H1 (cell line): ENCODE measurements at regions not wholly inside any gene's neighbourhood (a gene's known extent, or its start where the extent isn't known, plus 50 kb on each side); places are given as distances from the start of the nearest gene placed in this dataset.

Experiments used
- CTCF ChIA-PET: fragments of 300-600 bp; sonication (Branson Sonifier 250); formaldehyde crosslinking; loops from one replicate; lab custom pipeline; 2021; ENCODE audit not compliant: partially characterized antibody; lab: Charles Lee
- POLR2A ChIA-PET: fragments of 300-600 bp; sonication (Branson Sonifier 250); formaldehyde crosslinking; loops from one replicate; lab custom pipeline; 2021; ENCODE audit warnings: inconsistent platforms; ENCODE audit not compliant: partially characterized antibody; lab: Charles Lee
- DNase-seq, 2 experiments: peaks; one replicate each; pipeline versions ENCODE4 v3.0.0 to v3.0.0-alpha.2; 2010 to 2022; ENCODE audit warnings: low spot score in 2 of 2, low read depth in 1 of 2, mixed read lengths in 1 of 2
- FAIRE-seq: peaks from 2 replicates; lab custom pipeline; 2011; peaks lifted over from hg19 to GRCh38; lab: Jason Lieb, UNC
- H2AFZ ChIP-seq: 2 replicates; pipeline ENCODE4 v1.8.1; 2012; ENCODE audit warnings: low read length, inconsistent platforms
- H2AK5ac ChIP-seq: 2 replicates; pipeline ENCODE4 v1.6.1; 2013; ENCODE audit warnings: low read depth, low read length
- H2BK120ac ChIP-seq: replicated peaks from 2 replicates; pipeline ENCODE3; 2013; ENCODE audit warnings: low read depth, low read length, inconsistent platforms
- H2BK12ac ChIP-seq: 2 replicates; pipeline ENCODE4 v1.6.1; 2013; ENCODE audit warnings: low read depth, low read length
- H2BK15ac ChIP-seq: 2 replicates; pipeline ENCODE4 v1.6.1; 2013; ENCODE audit warnings: low read length
- H2BK20ac ChIP-seq: 2 replicates; pipeline ENCODE4 v1.6.1; 2013; ENCODE audit warnings: low read length
- H2BK5ac ChIP-seq: 2 replicates; pipeline ENCODE4 v1.6.1; 2013; ENCODE audit warnings: low read depth, low read length
- H3K14ac ChIP-seq: 2 replicates; pipeline ENCODE4 v1.6.1; 2013; ENCODE audit warnings: inconsistent platforms; ENCODE audit not compliant: insufficient read length
- H3K18ac ChIP-seq: 2 replicates; pipeline ENCODE4 v1.6.1; 2013; ENCODE audit warnings: low read length; ENCODE audit errors: extremely low read depth
- H3K23ac ChIP-seq: 2 replicates; pipeline ENCODE4 v1.6.1; 2013; ENCODE audit warnings: inconsistent platforms; ENCODE audit not compliant: insufficient read length
- H3K23me2 ChIP-seq: 2 replicates; pipeline ENCODE4 v1.6.1; 2013; ENCODE audit warnings: low read depth, low read length
- H3K27ac ChIP-seq: 2 replicates; pipeline ENCODE4 v1.6.1; 2011; ENCODE audit warnings: low read depth, low read length, inconsistent platforms
- H3K27me3 ChIP-seq, 4 experiments: replicated peaks in 1 of 4; 1 replicate in 1 of 4; 2 replicates in 3 of 4; pipeline versions ENCODE4 v1.6.1 to v1.8.1; 2011 to 2013; ENCODE audit warnings: low read length in 3 of 4, mild to moderate bottlenecking in 3 of 4, inconsistent platforms in 2 of 4, mixed read lengths in 2 of 4, moderate library complexity in 1 of 4; ENCODE audit not compliant: control insufficient read depth in 3 of 4, insufficient read depth in 3 of 4; ENCODE audit errors: extremely low read depth in 1 of 4
- H3K36me3 ChIP-seq, 4 experiments: 2 replicates each; pipeline versions ENCODE4 v1.6.1 to v1.8.1; 2011 to 2013; ENCODE audit warnings: mild to moderate bottlenecking in 4 of 4, low read length in 3 of 4, moderate library complexity in 2 of 4, control low read depth in 1 of 4, inconsistent platforms in 1 of 4; ENCODE audit not compliant: insufficient read depth in 4 of 4, control insufficient read depth in 2 of 4
- H3K4ac ChIP-seq: replicated peaks from 2 replicates; pipeline ENCODE3; 2013; ENCODE audit warnings: low read length, low read depth, mixed read lengths, inconsistent platforms; ENCODE audit not compliant: insufficient read length
- H3K4me1 ChIP-seq, 4 experiments: replicated peaks in 1 of 4; 1 replicate in 1 of 4; 2 replicates in 3 of 4; pipeline versions ENCODE4 v1.6.1 to v1.8.1; 2011 to 2013; ENCODE audit warnings: low read length in 3 of 4, inconsistent platforms in 2 of 4, mixed read lengths in 1 of 4; ENCODE audit not compliant: insufficient read depth in 4 of 4, control insufficient read depth in 3 of 4
- H3K4me2 ChIP-seq, 2 experiments: 2 replicates each; pipeline versions ENCODE4 v1.6.1 to v1.8.1; 2011 to 2013; ENCODE audit warnings: low read depth in 2 of 2, low read length in 2 of 2, control low read depth in 1 of 2, inconsistent platforms in 1 of 2, mild to moderate bottlenecking in 1 of 2; ENCODE audit not compliant: insufficient read depth in 1 of 2
- H3K4me3 ChIP-seq, 4 experiments: fragments of 200-600, 300-600 bp in 1 of 4; sonication (generic), shearing (Covaris generic), sonication (Bioruptor Twin) in 1 of 4; 2 replicates each; pipeline versions ENCODE4 v1.5.1 to v1.8.1; 2011 to 2016; ENCODE audit warnings: low read length in 4 of 4, low read depth in 3 of 4, control low read depth in 2 of 4, inconsistent platforms in 2 of 4, mild to moderate bottlenecking in 2 of 4, mixed read lengths in 1 of 4, moderate library complexity in 1 of 4; ENCODE audit not compliant: insufficient read depth in 2 of 4; ENCODE audit errors: extremely low read depth in 1 of 4
- H3K56ac ChIP-seq: replicated peaks from 2 replicates; pipeline ENCODE3; 2013; ENCODE audit warnings: low read depth, mild to moderate bottlenecking, mixed read lengths, low read length, inconsistent platforms; ENCODE audit not compliant: insufficient read length
- H3K79me1 ChIP-seq: 2 replicates; pipeline ENCODE4 v1.6.1; 2013; ENCODE audit warnings: low read depth, low read length, control low read depth
- H3K79me2 ChIP-seq, 2 experiments: 2 replicates each; pipeline versions ENCODE4 v1.6.1 to v1.8.1; 2012 to 2013; ENCODE audit warnings: low read length in 2 of 2, mild to moderate bottlenecking in 2 of 2, inconsistent platforms in 1 of 2; ENCODE audit not compliant: insufficient read depth in 2 of 2, control insufficient read depth in 1 of 2
- H3K9ac ChIP-seq, 4 experiments: replicated peaks in 1 of 4; 1 replicate in 1 of 4; 2 replicates in 3 of 4; pipeline versions ENCODE4 v1.6.1 to v1.8.1; 2011 to 2013; ENCODE audit warnings: low read depth in 3 of 4, low read length in 3 of 4, control low read depth in 2 of 4, mild to moderate bottlenecking in 2 of 4, moderate library complexity in 2 of 4, inconsistent platforms in 1 of 4; ENCODE audit errors: extremely low read depth in 1 of 4
- H3K9me3 ChIP-seq, 2 experiments: 2 replicates each; pipeline versions ENCODE4 v1.6.1 to v1.8.1; 2012 to 2013; ENCODE audit warnings: mild to moderate bottlenecking in 2 of 2, moderate library complexity in 2 of 2, control low read depth in 1 of 2, inconsistent platforms in 1 of 2, low read depth in 1 of 2, low read length in 1 of 2, mixed read lengths in 1 of 2; ENCODE audit not compliant: insufficient read depth in 2 of 2
- H4K20me1 ChIP-seq, 2 experiments: replicated peaks in 1 of 2; 2 replicates each; pipeline versions ENCODE3 to v1.8.1; 2011 to 2013; ENCODE audit warnings: inconsistent platforms in 2 of 2, low read length in 2 of 2, mild to moderate bottlenecking in 1 of 2; ENCODE audit not compliant: insufficient read depth in 2 of 2, control insufficient read depth in 1 of 2
- H4K5ac ChIP-seq: 2 replicates; pipeline ENCODE4 v1.6.1; 2013; ENCODE audit warnings: low read length, low read depth, mixed read lengths, inconsistent platforms; ENCODE audit not compliant: insufficient read length
- H4K8ac ChIP-seq: 2 replicates; pipeline ENCODE4 v1.8.0; 2013; ENCODE audit warnings: mild to moderate bottlenecking, moderate library complexity, low read length, inconsistent platforms; ENCODE audit not compliant: insufficient read depth; ENCODE audit errors: extremely low read depth
- H4K91ac ChIP-seq: replicated peaks from 2 replicates; pipeline ENCODE3; 2013; ENCODE audit warnings: low read length, mixed read lengths, inconsistent platforms; ENCODE audit not compliant: insufficient read length
- CEBPB ChIP-seq: IDR thresholded peaks from 2 replicates; pipeline ENCODE4 v1.6.1; 2012; ENCODE audit warnings: low read depth, low read length
- NANOG ChIP-seq: IDR thresholded peaks from 2 replicates; pipeline ENCODE4 v1.6.1; 2011; ENCODE audit warnings: low read length, low read depth, mild to moderate bottlenecking, inconsistent platforms; ENCODE audit not compliant: insufficient read depth, poor library complexity, severe bottlenecking
- POLR2A ChIP-seq, 2 experiments: IDR thresholded peaks; 1 replicate in 1 of 2; 2 replicates in 1 of 2; pipeline ENCODE4 v1.6.1; 2011; ENCODE audit warnings: low read depth in 2 of 2, low read length in 2 of 2, mild to moderate bottlenecking in 2 of 2; ENCODE audit errors: control extremely low read depth in 1 of 2
- RFX5 ChIP-seq: IDR thresholded peaks from 2 replicates; pipeline ENCODE4 v1.6.1; 2011; ENCODE audit warnings: low read depth, low read length, improper control_type of control experiment, borderline replicate concordance
- RNF2 ChIP-seq: fragments of 200-900, 300-1000 bp; sonication (generic); IDR thresholded peaks from 2 replicates; pipeline ENCODE4 v1.7.1; 2016; ENCODE audit warnings: borderline replicate concordance, low read depth, mild to moderate bottlenecking, antibody characterized with exemption, low read length; ENCODE audit not compliant: poor library complexity, severe bottlenecking; ENCODE audit errors: missing control alignments
- SAP30 ChIP-seq: fragments of 300-600 bp; sonication (generic); IDR thresholded peaks from 2 replicates; pipeline ENCODE4 v1.7.1; 2012; ENCODE audit warnings: low read length, moderate library complexity, mild to moderate bottlenecking, inconsistent platforms; ENCODE audit not compliant: insufficient read depth, insufficient replicate concordance
- SP4 ChIP-seq: IDR thresholded peaks from 2 replicates; pipeline ENCODE4 v1.6.1; 2012; ENCODE audit warnings: low read length, inconsistent platforms
- TF ChIP-seq, protein P1 (sequence below): IDR thresholded peaks from 2 replicates; pipeline ENCODE4 v1.6.1; 2012; ENCODE audit warnings: inconsistent platforms
- TF ChIP-seq, protein P2 (sequence below): IDR thresholded peaks from 2 replicates; pipeline ENCODE4 v1.6.1; 2012; ENCODE audit warnings: low read length, inconsistent platforms
- TF ChIP-seq, protein P3 (sequence below), 3 experiments: IDR thresholded peaks; 1 replicate in 2 of 3; 2 replicates in 1 of 3; pipeline versions ENCODE4 v1.5.1 to v1.6.1; 2011; ENCODE audit warnings: low read length in 3 of 3, mild to moderate bottlenecking in 3 of 3, inconsistent platforms in 2 of 3, low read depth in 1 of 3, moderate library complexity in 1 of 3; ENCODE audit not compliant: insufficient read depth in 1 of 3; ENCODE audit errors: control extremely low read depth in 1 of 3

GRCh38 chr2:52139241-52139640 lies 1107.3 kb upstream of the NRXN1 start:
- H2BK20ac ChIP-seq = no peak overlapping the region
- H2BK12ac ChIP-seq = no peak overlapping the region
- no peak overlapping the region for H3K18ac ChIP-seq
- H4K8ac ChIP-seq = no peak overlapping the region
- no peak overlapping the region for H2BK5ac ChIP-seq
- H3K27me3 ChIP-seq = no peaks in the 10 kb centered on the region
- no peaks in the 10 kb centered on the region for H4K20me1 ChIP-seq
- H3K4me1 ChIP-seq = no peaks in the 10 kb centered on the region
- FAIRE-seq (no peak), DNase-seq (no peak)
- H3K9ac ChIP-seq = no peak overlapping the region
- no peaks in the 10 kb centered on the region for H3K79me1 ChIP-seq
- no peak overlapping the region for H3K23ac ChIP-seq
- no peak overlapping the region for H3K14ac ChIP-seq
- ChIA-PET CTCF (no interaction called here), POLR2A (no interaction called here)
- H4K5ac ChIP-seq = no peak overlapping the region
- no peak overlapping the region for H3K56ac ChIP-seq
- H3K4ac ChIP-seq = no peak overlapping the region
- H2BK120ac ChIP-seq = no peak overlapping the region
- no peaks in the 10 kb centered on the region for H3K23me2 ChIP-seq
- no peak overlapping the region for H2AK5ac ChIP-seq
- no peak overlapping the region for H2BK15ac ChIP-seq
- no peak overlapping the region for H3K4me3 ChIP-seq
- H4K91ac ChIP-seq = no peak overlapping the region
- H3K27ac ChIP-seq = no peak overlapping the region
- no peak overlapping the region for H2AFZ ChIP-seq
- no peaks in the 10 kb centered on the region for H3K79me2 ChIP-seq
- no peaks in the 10 kb centered on the region for H3K9me3 ChIP-seq
- no peak overlapping the region for H3K4me2 ChIP-seq
- no peaks in the 10 kb centered on the region for H3K36me3 ChIP-seq
- TF ChIP-seq, protein P1, sequence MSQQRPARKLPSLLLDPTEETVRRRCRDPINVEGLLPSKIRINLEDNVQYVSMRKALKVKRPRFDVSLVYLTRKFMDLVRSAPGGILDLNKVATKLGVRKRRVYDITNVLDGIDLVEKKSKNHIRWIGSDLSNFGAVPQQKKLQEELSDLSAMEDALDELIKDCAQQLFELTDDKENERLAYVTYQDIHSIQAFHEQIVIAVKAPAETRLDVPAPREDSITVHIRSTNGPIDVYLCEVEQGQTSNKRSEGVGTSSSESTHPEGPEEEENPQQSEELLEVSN = no peak
- TF ChIP-seq CEBPB = no peak
- TF ChIP-seq NANOG = no peak
- TF ChIP-seq SAP30 = no peak
- TF ChIP-seq, protein P2, sequence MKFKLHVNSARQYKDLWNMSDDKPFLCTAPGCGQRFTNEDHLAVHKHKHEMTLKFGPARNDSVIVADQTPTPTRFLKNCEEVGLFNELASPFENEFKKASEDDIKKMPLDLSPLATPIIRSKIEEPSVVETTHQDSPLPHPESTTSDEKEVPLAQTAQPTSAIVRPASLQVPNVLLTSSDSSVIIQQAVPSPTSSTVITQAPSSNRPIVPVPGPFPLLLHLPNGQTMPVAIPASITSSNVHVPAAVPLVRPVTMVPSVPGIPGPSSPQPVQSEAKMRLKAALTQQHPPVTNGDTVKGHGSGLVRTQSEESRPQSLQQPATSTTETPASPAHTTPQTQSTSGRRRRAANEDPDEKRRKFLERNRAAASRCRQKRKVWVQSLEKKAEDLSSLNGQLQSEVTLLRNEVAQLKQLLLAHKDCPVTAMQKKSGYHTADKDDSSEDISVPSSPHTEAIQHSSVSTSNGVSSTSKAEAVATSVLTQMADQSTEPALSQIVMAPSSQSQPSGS = no peak
- TF ChIP-seq RNF2 = no peak
- TF ChIP-seq, protein P3, sequence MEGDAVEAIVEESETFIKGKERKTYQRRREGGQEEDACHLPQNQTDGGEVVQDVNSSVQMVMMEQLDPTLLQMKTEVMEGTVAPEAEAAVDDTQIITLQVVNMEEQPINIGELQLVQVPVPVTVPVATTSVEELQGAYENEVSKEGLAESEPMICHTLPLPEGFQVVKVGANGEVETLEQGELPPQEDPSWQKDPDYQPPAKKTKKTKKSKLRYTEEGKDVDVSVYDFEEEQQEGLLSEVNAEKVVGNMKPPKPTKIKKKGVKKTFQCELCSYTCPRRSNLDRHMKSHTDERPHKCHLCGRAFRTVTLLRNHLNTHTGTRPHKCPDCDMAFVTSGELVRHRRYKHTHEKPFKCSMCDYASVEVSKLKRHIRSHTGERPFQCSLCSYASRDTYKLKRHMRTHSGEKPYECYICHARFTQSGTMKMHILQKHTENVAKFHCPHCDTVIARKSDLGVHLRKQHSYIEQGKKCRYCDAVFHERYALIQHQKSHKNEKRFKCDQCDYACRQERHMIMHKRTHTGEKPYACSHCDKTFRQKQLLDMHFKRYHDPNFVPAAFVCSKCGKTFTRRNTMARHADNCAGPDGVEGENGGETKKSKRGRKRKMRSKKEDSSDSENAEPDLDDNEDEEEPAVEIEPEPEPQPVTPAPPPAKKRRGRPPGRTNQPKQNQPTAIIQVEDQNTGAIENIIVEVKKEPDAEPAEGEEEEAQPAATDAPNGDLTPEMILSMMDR (IDR thresholded peaks at IDR 0.05; ENCODE audit: control extremely low read depth in 1 of 3, insufficient read depth in 1 of 3, low read depth in 1 of 3, low read length in 3 of 3) = no peak
- TF ChIP-seq POLR2A (IDR thresholded peaks at IDR 0.05; ENCODE audit: control extremely low read depth in 1 of 2, low read depth in 2 of 2, low read length in 2 of 2) = no peak
- TF ChIP-seq SP4 = no peak
- no peak for TF ChIP-seq RFX5
